ENCODE measurements at regions not wholly inside any gene's neighbourhood (a gene's known extent, or its start where the extent isn't known, plus 50 kb on each side); places are given as distances from the start of the nearest gene placed in this dataset.

DNA sequence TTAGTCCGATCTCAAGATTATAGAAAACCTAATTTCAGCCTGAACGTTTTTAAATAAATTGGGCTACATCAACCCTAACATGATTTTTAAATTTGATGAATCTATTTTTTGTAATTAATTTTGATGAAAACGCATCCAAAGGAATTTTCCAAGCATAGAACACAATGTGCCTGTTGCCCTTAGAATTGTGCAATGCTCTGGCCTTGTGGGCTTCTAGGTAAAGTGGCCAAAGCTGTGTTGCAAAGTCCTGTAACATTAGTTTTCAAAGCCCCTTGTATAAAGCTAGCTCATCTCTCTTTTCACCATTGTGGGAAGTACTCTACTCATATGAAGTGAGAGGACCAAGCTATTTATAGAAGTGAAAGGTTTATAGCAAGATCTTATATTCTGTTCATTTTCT lies 138.4 kb upstream of the PRPS1L1 start:
- Histone ChIP-seq H3K9ac (no peak overlapping the region), H3K4me2 (ENCODE audit: unreplicated experiment) (no peak overlapping the region), H3K79me2 (ENCODE audit: insufficient read depth) (no peaks in the 10 kb centered on the region), H3K9me2 (ENCODE audit: insufficient read depth) (no peaks in the 10 kb centered on the region), H3K4me3 (no peak overlapping the region), H3K27ac (no peak overlapping the region), H4K20me1 (ENCODE audit: insufficient read depth) (no peaks in the 10 kb centered on the region), H3K4me1 (ENCODE audit: insufficient read depth) (no peaks in the 10 kb centered on the region), H3K27me3 (replicated peaks; ENCODE audit: insufficient read depth) (no peaks in the 10 kb centered on the region), H3F3A (ENCODE audit: insufficient read depth) (no peaks in the 10 kb centered on the region), H3K9me3 (ENCODE audit: low read depth) (no peaks in the 10 kb centered on the region), H3K36me3 (ENCODE audit: low read depth) (no peaks in the 10 kb centered on the region), H2AFZ (no peak overlapping the region)
- no peak for TF ChIP-seq EZH2 (IDR thresholded peaks at IDR 0.05; ENCODE audit: insufficient read depth, poor library complexity, severe bottlenecking)
- no peak for TF ChIP-seq EZH2phosphoT487 (IDR thresholded peaks at IDR 0.05; ENCODE audit: insufficient read depth, low read depth)
- 9 to 33% methylated on average over 3 of the region's 3 CpGs for WGBS, 2 experiments (ENCODE audit: low coverage in 1 of 2, low lambda C conversion rate in 2 of 2, missing lambda C conversion rate in 2 of 2)
- in situ Hi-C loops (cut with MboI), result no loop called here
- no peak for DNase-seq

- Histone ChIP-seq H3F3A (ENCODE audit: insufficient read depth) (no peaks in the 10 kb centered on the region), H3K9me2 (ENCODE audit: insufficient read depth) (no peaks in the 10 kb centered on the region), H3K4me2 (ENCODE audit: unreplicated experiment) (no peak overlapping the region), H3K27me3 (replicated peaks; ENCODE audit: insufficient read depth) (no peaks in the 10 kb centered on the region), H3K9me3 (ENCODE audit: low read depth) (no peaks in the 10 kb centered on the region), H3K79me2 (ENCODE audit: insufficient read depth) (no peaks in the 10 kb centered on the region), H3K36me3 (ENCODE audit: low read depth) (no peaks in the 10 kb centered on the region), H3K4me1 (ENCODE audit: insufficient read depth) (no peaks in the 10 kb centered on the region), H3K27ac (no peak overlapping the region), H4K20me1 (ENCODE audit: insufficient read depth) (no peaks in the 10 kb centered on the region), H2AFZ (no peak overlapping the region), H3K9ac (no peak overlapping the region), H3K4me3 (no peak overlapping the region)
- TF ChIP-seq EZH2 (IDR thresholded peaks at IDR 0.05; ENCODE audit: insufficient read depth, poor library complexity, severe bottlenecking) (no peak), EZH2phosphoT487 (IDR thresholded peaks at IDR 0.05; ENCODE audit: insufficient read depth, low read depth) (no peak)
- in situ Hi-C loops (cut with MboI), result no loop called here
- WGBS, 2 experiments (ENCODE audit: low coverage in 1 of 2, low lambda C conversion rate in 2 of 2, missing lambda C conversion rate in 2 of 2), result 94% methylated on average over 1 of the region's 1 CpG
- no peak for DNase-seq
Measured at GRCh38 chr7:18167815-18168214, 140.2 kb upstream of the PRPS1L1 start.

DNA sequence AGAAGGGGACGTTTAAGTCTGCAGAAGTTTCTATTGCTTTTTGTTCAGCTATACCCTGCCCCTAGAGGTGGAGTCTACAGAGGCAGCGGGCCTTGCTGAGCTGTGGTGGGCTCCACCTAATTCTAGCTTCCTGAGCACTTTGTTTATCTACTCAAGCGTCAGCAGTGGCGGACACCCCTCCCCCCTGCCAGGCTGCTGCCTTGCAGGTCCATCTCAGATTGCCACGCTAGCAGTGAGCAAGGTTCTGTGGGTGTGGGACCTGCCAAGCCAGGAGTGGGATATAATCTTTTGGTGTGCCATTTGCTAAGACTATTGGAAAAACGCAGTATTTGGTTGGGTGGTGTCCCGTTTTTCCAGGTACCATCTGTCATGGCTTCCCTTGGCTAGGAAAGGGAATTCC lies 147.3 kb upstream of the PRPS1L1 start:
- no peak for DNase-seq

DNA sequence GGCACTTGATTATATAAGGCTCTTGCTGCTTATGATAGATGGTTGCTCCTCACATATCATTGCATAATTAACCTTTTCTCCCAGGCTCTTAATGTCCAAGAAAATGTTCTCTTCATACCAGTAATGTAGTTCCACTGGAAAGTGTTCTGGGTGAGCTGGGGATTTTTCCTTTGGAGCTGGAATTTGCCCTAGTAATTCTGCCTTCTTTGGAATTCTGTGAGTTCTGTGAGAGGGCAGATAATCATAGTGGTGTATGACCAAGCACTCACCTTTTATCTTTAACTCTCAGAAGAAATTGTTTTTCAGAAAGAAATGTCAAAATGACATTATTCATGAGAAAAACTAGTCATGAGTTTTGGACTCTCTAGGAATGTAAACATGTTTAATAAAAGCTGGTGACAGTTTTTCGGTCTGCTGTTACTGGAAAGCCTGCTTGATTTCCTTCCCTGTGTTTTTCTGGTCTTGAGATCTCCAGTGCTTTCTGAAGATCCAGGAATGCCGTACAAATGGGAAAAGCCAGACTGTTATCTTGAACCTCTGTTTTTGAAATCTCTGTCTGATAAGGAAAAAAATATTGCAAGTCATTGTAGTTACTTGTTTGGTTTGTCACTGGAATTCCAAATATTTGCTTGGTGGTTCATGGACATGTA lies 148.3 kb upstream of the PRPS1L1 start:
- no peak overlapping the region for H3K9ac ChIP-seq
- no peaks in the 10 kb centered on the region for H3K36me3 ChIP-seq (ENCODE audit: low read depth)
- no peaks in the 10 kb centered on the region for H3K27me3 ChIP-seq (replicated peaks; ENCODE audit: insufficient read depth)
- H3F3A ChIP-seq (ENCODE audit: insufficient read depth), result no peaks in the 10 kb centered on the region
- H2AFZ ChIP-seq, result no peak overlapping the region
- in situ Hi-C loops (cut with MboI), result no loop called here
- WGBS, 2 experiments (ENCODE audit: low coverage in 1 of 2, low lambda C conversion rate in 2 of 2, missing lambda C conversion rate in 2 of 2), result 45 to 47% methylated on average over 2 of the region's 2 CpGs
- H3K27ac ChIP-seq, result no peak overlapping the region
- no peak overlapping the region for H3K4me3 ChIP-seq
- TF ChIP-seq EZH2phosphoT487 (IDR thresholded peaks at IDR 0.05; ENCODE audit: insufficient read depth, low read depth), result no peak
- TF ChIP-seq EZH2 (IDR thresholded peaks at IDR 0.05; ENCODE audit: insufficient read depth, poor library complexity, severe bottlenecking), result no peak
- DNase-seq, result no peak
- H3K4me2 ChIP-seq (ENCODE audit: unreplicated experiment), result no peak overlapping the region
- no peaks in the 10 kb centered on the region for H4K20me1 ChIP-seq (ENCODE audit: insufficient read depth)
- no peaks in the 10 kb centered on the region for H3K9me3 ChIP-seq (ENCODE audit: low read depth)
- H3K4me1 ChIP-seq (ENCODE audit: insufficient read depth), result no peaks in the 10 kb centered on the region
- no peaks in the 10 kb centered on the region for H3K9me2 ChIP-seq (ENCODE audit: insufficient read depth)
- no peaks in the 10 kb centered on the region for H3K79me2 ChIP-seq (ENCODE audit: insufficient read depth)

More for the DNA sequence above, 147.3 kb upstream of the PRPS1L1 start:
- TF ChIP-seq EZH2 (IDR thresholded peaks at IDR 0.05; ENCODE audit: insufficient read depth, poor library complexity, severe bottlenecking), result no peak
- TF ChIP-seq EZH2phosphoT487 (IDR thresholded peaks at IDR 0.05; ENCODE audit: insufficient read depth, low read depth), result no peak
- no peaks in the 10 kb centered on the region for H3K4me1 ChIP-seq (ENCODE audit: insufficient read depth)
- H3K79me2 ChIP-seq (ENCODE audit: insufficient read depth), result no peaks in the 10 kb centered on the region
- H3K9ac ChIP-seq, result no peak overlapping the region
- H3K4me3 ChIP-seq, result no peak overlapping the region
- no peaks in the 10 kb centered on the region for H3K9me3 ChIP-seq (ENCODE audit: low read depth)
- no peak overlapping the region for H3K27ac ChIP-seq
- no peaks in the 10 kb centered on the region for H4K20me1 ChIP-seq (ENCODE audit: insufficient read depth)
- no peaks in the 10 kb centered on the region for H3K9me2 ChIP-seq (ENCODE audit: insufficient read depth)
- no peaks in the 10 kb centered on the region for H3F3A ChIP-seq (ENCODE audit: insufficient read depth)
- H3K4me2 ChIP-seq (ENCODE audit: unreplicated experiment), result no peak overlapping the region
- no peaks in the 10 kb centered on the region for H3K36me3 ChIP-seq (ENCODE audit: low read depth)
- no peaks in the 10 kb centered on the region for H3K27me3 ChIP-seq (replicated peaks; ENCODE audit: insufficient read depth)
- 59 to 69% methylated on average over 7 of the region's 7 CpGs for WGBS, 2 experiments (ENCODE audit: low coverage in 1 of 2, low lambda C conversion rate in 2 of 2, missing lambda C conversion rate in 2 of 2)
- in situ Hi-C loops (cut with MboI), result no loop called here
- no peak overlapping the region for H2AFZ ChIP-seq
